Keratinocyte (primary cell): ENCODE measurements at regions not wholly inside any gene's neighbourhood (a gene's known extent, or its start where the extent isn't known, plus 50 kb on each side); places are given as distances from the start of the nearest gene placed in this dataset.

Experiments used
- DNase-seq: peaks from one replicate; pipeline ENCODE4 v3.0.0-alpha.2; 2011; ENCODE audit warnings: low read depth, missing footprints, low spot score
- FAIRE-seq: peaks from 2 replicates; lab custom pipeline; 2011; peaks lifted over from hg19 to GRCh38; lab: Jason Lieb, UNC
- H2AFZ ChIP-seq: 2 replicates; pipeline ENCODE4 v1.6.0; 2012; ENCODE audit warnings: low read length, control low read depth, inconsistent platforms; ENCODE audit not compliant: control insufficient read depth
- H3K27ac ChIP-seq: 2 replicates; pipeline ENCODE4 v1.5.1; 2011; ENCODE audit warnings: low read length; ENCODE audit not compliant: control insufficient read depth, insufficient read depth
- H3K27me3 ChIP-seq: 3 replicates; pipeline ENCODE4 v1.6.0; 2011; ENCODE audit warnings: low read length; ENCODE audit not compliant: control insufficient read depth, insufficient read depth; ENCODE audit errors: extremely low read depth
- H3K36me3 ChIP-seq, 2 experiments: 2 replicates in 1 of 2; 3 replicates in 1 of 2; pipeline ENCODE4 v1.5.1; 2011; ENCODE audit warnings: low read length in 2 of 2, mild to moderate bottlenecking in 1 of 2; ENCODE audit not compliant: control insufficient read depth in 2 of 2, insufficient read depth in 2 of 2; ENCODE audit errors: extremely low read depth in 1 of 2
- H3K4me1 ChIP-seq: 3 replicates; pipeline ENCODE4 v1.5.1; 2011; ENCODE audit warnings: low read length; ENCODE audit not compliant: control insufficient read depth, insufficient read depth; ENCODE audit errors: extremely low read depth
- H3K4me2 ChIP-seq: 3 replicates; pipeline ENCODE4 v1.6.0; 2011; ENCODE audit warnings: low read depth, low read length; ENCODE audit not compliant: control insufficient read depth, insufficient read depth; ENCODE audit errors: extremely low read depth
- H3K4me3 ChIP-seq, 3 experiments: fragments of 200-600 bp in 1 of 3; sonication (generic) in 1 of 3; 2 replicates in 2 of 3; 3 replicates in 1 of 3; pipeline ENCODE4 v1.5.1; 2011 to 2016; ENCODE audit warnings: low read length in 3 of 3, mild to moderate bottlenecking in 3 of 3, control low read depth in 2 of 3, inconsistent platforms in 1 of 3, low read depth in 1 of 3, mixed read lengths in 1 of 3, mixed run types in 1 of 3, moderate library complexity in 1 of 3; ENCODE audit not compliant: control insufficient read depth in 2 of 3, insufficient read depth in 2 of 3; ENCODE audit errors: extremely low read depth in 1 of 3
- H3K79me2 ChIP-seq: 2 replicates; pipeline ENCODE4 v1.6.0; 2012; ENCODE audit warnings: low read length; ENCODE audit not compliant: control insufficient read depth, insufficient read depth
- H3K9ac ChIP-seq: 3 replicates; pipeline ENCODE4 v1.6.0; 2011; ENCODE audit warnings: low read length; ENCODE audit not compliant: control insufficient read depth, insufficient read depth; ENCODE audit errors: extremely low read depth
- H3K9me1 ChIP-seq: 3 replicates; pipeline ENCODE4 v1.6.0; 2011; ENCODE audit warnings: low read length; ENCODE audit not compliant: control insufficient read depth, insufficient read depth; ENCODE audit errors: extremely low read depth
- H3K9me3 ChIP-seq: 2 replicates; pipeline ENCODE4 v1.5.1; 2012; ENCODE audit warnings: low read depth, low read length; ENCODE audit not compliant: control insufficient read depth
- H4K20me1 ChIP-seq: 3 replicates; pipeline ENCODE4 v1.6.0; 2011; ENCODE audit warnings: low read length; ENCODE audit not compliant: control insufficient read depth, insufficient read depth; ENCODE audit errors: extremely low read depth
- EZH2 ChIP-seq: IDR thresholded peaks from one replicate; pipeline ENCODE4 v1.6.1; 2012; ENCODE audit warnings: inconsistent platforms, mild to moderate bottlenecking, low read length, moderate library complexity
- dilution Hi-C: fragments of 300-500 bp; cut with MboI; formaldehyde crosslinking; loops from one replicate; pipeline ENCODE4 v1.7.0; 2020; ENCODE audit warnings: low sequenced_read_pairs; ENCODE audit not compliant: extremely low pct_ligation_motif_present
- TF ChIP-seq, protein P1 (sequence below), 3 experiments: IDR thresholded peaks in 1 of 3; conservative IDR thresholded peaks in 1 of 3; optimal IDR thresholded peaks in 1 of 3; 2 replicates in 2 of 3; 3 replicates in 1 of 3; pipeline versions ENCODE3 to v1.5.1; 2011; ENCODE audit warnings: low read length in 3 of 3, mild to moderate bottlenecking in 3 of 3, moderate library complexity in 2 of 3, control low read depth in 1 of 3, inconsistent platforms in 1 of 3; ENCODE audit not compliant: insufficient read depth in 2 of 3; ENCODE audit errors: extremely low read depth in 1 of 3

- H3K27me3 ChIP-seq, result peaks cover 20% of the 10 kb centered on the region
- no peaks in the 10 kb centered on the region for H3K79me2 ChIP-seq
- no peak overlapping the region for H3K9ac ChIP-seq
- no peaks in the 10 kb centered on the region for H3K36me3 ChIP-seq
- peaks cover 5% of the 10 kb centered on the region for H3K4me1 ChIP-seq
- dilution Hi-C loops, result no loop called here
- H4K20me1 ChIP-seq, result no peaks in the 10 kb centered on the region
- H3K9me1 ChIP-seq, result no peaks in the 10 kb centered on the region
- no peak overlapping the region for H3K4me3 ChIP-seq
- no peak for TF ChIP-seq EZH2
- TF ChIP-seq, protein P1, sequence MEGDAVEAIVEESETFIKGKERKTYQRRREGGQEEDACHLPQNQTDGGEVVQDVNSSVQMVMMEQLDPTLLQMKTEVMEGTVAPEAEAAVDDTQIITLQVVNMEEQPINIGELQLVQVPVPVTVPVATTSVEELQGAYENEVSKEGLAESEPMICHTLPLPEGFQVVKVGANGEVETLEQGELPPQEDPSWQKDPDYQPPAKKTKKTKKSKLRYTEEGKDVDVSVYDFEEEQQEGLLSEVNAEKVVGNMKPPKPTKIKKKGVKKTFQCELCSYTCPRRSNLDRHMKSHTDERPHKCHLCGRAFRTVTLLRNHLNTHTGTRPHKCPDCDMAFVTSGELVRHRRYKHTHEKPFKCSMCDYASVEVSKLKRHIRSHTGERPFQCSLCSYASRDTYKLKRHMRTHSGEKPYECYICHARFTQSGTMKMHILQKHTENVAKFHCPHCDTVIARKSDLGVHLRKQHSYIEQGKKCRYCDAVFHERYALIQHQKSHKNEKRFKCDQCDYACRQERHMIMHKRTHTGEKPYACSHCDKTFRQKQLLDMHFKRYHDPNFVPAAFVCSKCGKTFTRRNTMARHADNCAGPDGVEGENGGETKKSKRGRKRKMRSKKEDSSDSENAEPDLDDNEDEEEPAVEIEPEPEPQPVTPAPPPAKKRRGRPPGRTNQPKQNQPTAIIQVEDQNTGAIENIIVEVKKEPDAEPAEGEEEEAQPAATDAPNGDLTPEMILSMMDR (optimal IDR thresholded peaks at IDR 0.05 in 1 of 3, IDR thresholded peaks at IDR 0.05 in 1 of 3, conservative IDR thresholded peaks at IDR 0.05 in 1 of 3; ENCODE audit: extremely low read depth in 1 of 3, insufficient read depth in 2 of 3, low read length in 3 of 3), result no peak
- no peaks in the 10 kb centered on the region for H3K9me3 ChIP-seq
- no peak overlapping the region for H3K4me2 ChIP-seq
- DNase-seq (no peak), FAIRE-seq (no peak)
- H2AFZ ChIP-seq, result no peak overlapping the region
- no peak overlapping the region for H3K27ac ChIP-seq
Measured at GRCh38 chr16:87548046-87548445, 54.3 kb upstream of the JPH3 start.

- Histone ChIP-seq H3K9ac (no peak overlapping the region), H3K9me3 (no peaks in the 10 kb centered on the region), H3K9me1 (no peaks in the 10 kb centered on the region), H3K36me3 (no peaks in the 10 kb centered on the region), H3K4me2 (no peak overlapping the region), H4K20me1 (no peaks in the 10 kb centered on the region), H3K79me2 (no peaks in the 10 kb centered on the region), H3K4me1 (no peaks in the 10 kb centered on the region), H3K27me3 (peaks cover 37% of the 10 kb centered on the region), H3K4me3 (no peak overlapping the region), H3K27ac (no peak overlapping the region), H2AFZ (no peak overlapping the region)
- no peak for DNase-seq
- dilution Hi-C loops, result no loop called here
- TF ChIP-seq, protein P1 (optimal IDR thresholded peaks at IDR 0.05 in 1 of 3, IDR thresholded peaks at IDR 0.05 in 1 of 3, conservative IDR thresholded peaks at IDR 0.05 in 1 of 3; ENCODE audit: extremely low read depth in 1 of 3, insufficient read depth in 2 of 3, low read length in 3 of 3), result no peak
- TF ChIP-seq EZH2, result no peak
- no peak for FAIRE-seq
Measured at GRCh38 chr16:87543436-87544191, 50.8 kb upstream of the ZCCHC14 start.
